PC-9 (cell line): ENCODE measurements at regions not wholly inside any gene's neighbourhood (a gene's known extent, or its start where the extent isn't known, plus 50 kb on each side); places are given as distances from the start of the nearest gene placed in this dataset.

Source experiments
- CTCF ChIP-seq: fragments of 200-600 bp; sonication (generic); conservative IDR thresholded peaks from 2 replicates; pipeline ENCODE4 v1.6.1; 2017; ENCODE audit warnings: mixed run types, antibody characterized with exemption, mild to moderate bottlenecking, moderate library complexity
- EZH2 ChIP-seq: fragments of 200-600 bp; sonication (generic); IDR thresholded peaks from 2 replicates; pipeline ENCODE4 v1.8.0; 2017; ENCODE audit warnings: antibody characterized with exemption, low read depth

DNA sequence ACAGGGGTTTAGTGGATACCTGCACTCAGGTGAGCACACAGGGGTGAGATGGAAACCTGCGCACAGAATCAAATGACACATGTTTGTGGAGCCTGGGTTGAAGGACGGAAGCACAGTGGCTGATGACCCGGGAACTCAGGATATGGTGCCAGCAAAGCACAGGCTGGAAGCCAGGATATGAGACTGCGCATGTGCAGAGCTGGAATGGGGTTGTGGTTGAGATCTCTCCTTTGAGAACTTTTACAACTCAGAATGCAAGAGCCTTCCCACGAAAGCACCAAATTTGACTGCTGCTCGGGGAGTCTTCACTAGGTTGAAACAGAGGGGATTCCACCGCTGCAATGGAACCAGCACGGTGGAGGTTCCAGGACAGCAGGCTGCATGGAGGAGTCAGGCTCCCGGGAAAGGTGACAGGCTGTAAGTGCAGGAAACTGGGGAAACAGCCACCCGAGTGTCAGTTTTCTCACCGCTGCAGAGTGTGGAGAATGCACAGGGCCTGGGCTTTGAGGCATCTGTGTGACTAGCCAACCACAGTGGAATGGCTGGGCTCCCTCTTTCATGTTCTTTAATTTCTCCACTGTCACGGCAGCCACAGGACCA, 133.4 kb upstream of the TCERG1L start:
- TF ChIP-seq CTCF = no peak
- no peak for TF ChIP-seq EZH2
